ENCODE measurements at regions not wholly inside any gene's neighbourhood (a gene's known extent, or its start where the extent isn't known, plus 50 kb on each side); places are given as distances from the start of the nearest gene placed in this dataset.

DNA sequence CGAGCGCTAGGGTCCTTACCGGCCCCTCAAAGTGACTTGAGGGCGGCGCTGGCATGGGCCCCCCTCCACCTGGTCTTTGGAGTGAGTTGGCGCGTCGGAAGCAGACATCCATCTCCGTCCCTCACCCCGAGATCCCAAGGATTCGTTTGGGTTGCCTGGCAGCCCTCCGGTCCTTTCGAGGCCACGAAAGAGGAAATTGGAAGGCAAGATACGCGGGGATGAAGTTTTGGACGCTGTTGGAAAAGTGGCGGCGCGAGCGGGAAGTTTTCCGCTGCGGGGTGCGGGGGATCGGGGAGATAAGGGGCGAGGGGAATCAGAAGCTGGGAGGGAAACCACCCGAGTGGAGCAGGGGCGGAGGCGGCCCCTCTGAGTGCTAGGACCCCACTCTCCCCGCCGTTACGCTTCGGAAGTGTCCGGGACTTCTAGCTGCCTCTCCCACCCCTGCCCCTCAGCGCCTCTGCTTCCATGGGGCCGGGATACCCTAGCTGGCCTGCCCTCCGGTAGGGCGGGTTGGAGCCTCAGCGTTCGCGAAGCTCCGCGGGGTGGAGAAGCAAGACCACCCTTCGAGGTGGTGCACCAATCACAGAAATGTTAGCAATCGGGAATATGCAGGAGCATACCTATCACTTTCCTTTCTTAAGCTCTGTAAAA, 57.8 kb downstream of the FRMPD3 start:
- TF ChIP-seq, protein P1, sequence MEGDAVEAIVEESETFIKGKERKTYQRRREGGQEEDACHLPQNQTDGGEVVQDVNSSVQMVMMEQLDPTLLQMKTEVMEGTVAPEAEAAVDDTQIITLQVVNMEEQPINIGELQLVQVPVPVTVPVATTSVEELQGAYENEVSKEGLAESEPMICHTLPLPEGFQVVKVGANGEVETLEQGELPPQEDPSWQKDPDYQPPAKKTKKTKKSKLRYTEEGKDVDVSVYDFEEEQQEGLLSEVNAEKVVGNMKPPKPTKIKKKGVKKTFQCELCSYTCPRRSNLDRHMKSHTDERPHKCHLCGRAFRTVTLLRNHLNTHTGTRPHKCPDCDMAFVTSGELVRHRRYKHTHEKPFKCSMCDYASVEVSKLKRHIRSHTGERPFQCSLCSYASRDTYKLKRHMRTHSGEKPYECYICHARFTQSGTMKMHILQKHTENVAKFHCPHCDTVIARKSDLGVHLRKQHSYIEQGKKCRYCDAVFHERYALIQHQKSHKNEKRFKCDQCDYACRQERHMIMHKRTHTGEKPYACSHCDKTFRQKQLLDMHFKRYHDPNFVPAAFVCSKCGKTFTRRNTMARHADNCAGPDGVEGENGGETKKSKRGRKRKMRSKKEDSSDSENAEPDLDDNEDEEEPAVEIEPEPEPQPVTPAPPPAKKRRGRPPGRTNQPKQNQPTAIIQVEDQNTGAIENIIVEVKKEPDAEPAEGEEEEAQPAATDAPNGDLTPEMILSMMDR (IDR thresholded peaks at IDR 0.05): no peak
- TF ChIP-seq ZFX (IDR thresholded peaks at IDR 0.05; ENCODE audit: borderline replicate concordance): no peak
